Activated T-cell treated with anti-CD3 and anti-CD28 coated beads for 48 hours (primary cell): ENCODE measurements at regions not wholly inside any gene's neighbourhood (a gene's known extent, or its start where the extent isn't known, plus 50 kb on each side); places are given as distances from the start of the nearest gene placed in this dataset.
"Not testable (repeated sequence)": the region's sequence is repeated elsewhere in the genome, so short reads cannot be mapped to it uniquely, and the experiment has no call there.

Source experiments
- DNase-seq: peaks from one replicate; pipeline ENCODE4 v3.0.0-alpha.2; 2020; ENCODE audit warnings: low read depth

DNA sequence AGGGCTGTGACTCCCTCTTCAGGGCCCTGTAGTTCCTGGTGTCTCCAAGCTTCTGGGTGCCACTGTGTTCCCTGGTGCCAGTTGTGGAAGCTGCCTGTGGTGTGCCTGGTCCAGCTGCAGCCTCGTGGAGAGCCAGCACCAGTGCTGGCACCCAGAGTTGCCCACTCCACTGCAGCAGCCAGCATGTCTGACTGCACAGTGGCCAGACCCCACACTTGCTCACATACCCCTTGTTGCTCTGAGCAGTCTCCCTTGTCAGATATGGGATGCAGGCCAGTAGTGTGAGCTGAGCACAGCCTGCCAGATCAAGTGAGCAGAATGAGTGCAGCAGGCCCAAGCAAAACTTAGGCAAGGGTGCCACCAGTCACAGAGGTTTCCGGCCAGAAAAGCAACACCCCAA, 108.6 kb downstream of the ZMAT1 start:
- no peak for DNase-seq

DNA sequence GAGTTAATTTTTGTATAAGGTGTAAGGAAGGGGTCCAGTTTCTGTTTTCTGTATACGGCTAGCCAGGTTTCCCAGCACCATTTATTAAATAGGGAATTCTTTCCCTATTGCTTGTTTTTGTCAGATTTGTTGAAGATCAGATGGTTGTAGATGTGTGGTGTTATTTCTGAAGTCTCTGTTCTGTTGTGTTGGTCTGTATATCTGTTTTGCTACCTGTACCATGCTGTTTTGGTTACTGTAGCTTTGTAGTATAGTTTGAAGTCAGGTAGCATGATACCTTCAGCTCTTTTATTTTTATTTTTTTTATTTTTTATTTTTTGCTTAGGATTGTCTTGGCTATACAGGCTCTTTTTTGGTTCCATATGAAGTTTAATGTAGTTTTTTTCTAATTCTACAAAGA, 114.1 kb downstream of the ZMAT1 start:
- DNase-seq, result not testable (repeated sequence)

DNA sequence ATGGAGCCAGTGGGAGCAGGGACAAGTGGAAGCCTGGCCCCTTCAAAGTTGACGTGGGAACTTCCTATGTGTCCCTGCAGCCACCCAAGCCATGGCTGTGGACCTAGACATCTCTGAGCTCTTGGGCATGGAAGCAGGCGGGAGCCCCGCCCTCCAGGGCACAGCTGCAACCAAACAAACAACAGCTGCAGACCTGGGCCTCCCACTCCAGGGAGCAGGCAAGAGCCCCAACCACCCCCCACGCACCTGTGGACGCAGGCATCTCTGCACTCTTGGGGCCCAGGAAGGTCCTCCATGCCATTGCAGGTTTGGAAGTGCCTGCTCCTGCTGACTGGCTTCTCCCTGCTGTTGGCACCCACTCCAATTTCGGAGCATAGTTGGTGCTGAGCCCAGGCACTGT, 118.6 kb downstream of the ZMAT1 start:
- no peak for DNase-seq

DNA sequence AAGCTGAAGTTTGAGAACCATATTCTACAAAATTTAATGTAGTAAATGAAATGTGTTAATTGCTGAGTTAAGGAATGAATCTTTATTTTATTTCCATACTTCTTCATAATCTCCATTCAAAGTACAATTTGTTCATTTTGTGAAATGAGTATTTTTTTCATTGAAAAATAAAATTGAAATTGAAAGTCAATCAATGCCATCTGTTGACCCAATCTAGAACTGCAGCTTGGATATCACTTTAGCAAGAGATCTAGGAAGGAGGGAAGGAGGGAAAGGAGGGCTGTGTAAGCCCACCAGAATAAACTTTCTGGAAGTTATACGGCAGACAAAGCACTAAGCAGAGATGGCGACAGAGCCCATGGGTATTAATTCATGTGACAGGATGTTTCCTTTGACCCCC, 128.4 kb downstream of the ZMAT1 start:
- DNase-seq, result no peak

DNA sequence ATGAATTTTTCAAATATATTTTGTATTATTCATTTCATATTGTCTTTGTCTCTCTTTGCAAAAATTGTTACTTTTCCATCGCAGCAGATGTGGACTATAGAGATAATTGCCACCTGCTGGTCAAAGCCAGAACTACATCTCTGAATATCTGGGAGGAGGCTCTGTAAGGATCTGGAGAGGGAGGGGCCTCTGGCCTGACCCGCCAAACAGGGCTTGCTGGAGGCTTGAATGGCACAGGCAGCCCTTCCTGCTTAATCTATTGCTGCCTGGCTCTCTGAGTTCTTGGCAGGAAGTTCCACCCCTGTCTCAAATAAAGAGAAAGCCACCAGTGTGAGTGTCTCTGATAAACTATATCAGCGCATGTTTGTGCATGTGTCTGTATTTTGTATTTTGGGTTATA, 132.4 kb downstream of the ZMAT1 start:
- DNase-seq, result peak; percentile 55

DNA sequence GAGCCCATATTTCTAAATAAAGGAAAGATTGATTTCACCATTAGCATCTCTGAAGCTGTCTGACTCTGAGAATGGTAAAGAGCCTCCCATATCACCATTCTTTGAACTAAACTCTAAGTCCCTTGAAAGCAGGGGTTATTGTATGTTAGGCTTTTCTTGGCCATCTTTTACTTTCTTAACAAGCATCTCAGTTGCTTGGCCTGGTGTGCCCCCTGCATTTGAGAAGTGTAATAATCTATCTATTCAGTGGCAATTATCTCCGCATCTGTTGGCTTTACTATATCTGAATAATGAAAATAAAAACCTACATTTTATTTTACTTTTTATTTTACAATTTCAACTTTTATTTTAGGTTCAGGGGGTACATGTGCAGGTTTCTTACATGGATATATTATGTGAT, 128.3 kb upstream of the ARMCX2 start:
- DNase-seq, result no peak

DNA sequence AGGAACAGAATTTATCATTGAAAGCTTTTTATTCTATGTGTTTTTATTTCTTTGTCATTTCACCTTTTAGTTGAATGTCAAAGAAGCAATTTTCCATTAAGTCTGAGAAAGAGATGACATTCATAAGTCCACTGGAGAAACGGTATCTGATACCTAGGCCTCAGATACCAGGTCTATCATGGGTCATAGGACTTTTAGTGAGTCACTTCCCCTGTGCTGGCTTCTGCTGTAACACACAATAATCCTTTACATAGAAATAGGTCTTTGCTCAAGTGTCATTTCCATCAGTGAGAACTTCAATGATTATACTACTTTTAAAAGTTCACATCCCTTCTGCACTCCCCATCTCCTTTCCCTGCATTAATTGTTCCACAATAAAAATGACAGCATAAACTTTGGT, 125.5 kb upstream of the ARMCX2 start:
- no peak for DNase-seq

DNA sequence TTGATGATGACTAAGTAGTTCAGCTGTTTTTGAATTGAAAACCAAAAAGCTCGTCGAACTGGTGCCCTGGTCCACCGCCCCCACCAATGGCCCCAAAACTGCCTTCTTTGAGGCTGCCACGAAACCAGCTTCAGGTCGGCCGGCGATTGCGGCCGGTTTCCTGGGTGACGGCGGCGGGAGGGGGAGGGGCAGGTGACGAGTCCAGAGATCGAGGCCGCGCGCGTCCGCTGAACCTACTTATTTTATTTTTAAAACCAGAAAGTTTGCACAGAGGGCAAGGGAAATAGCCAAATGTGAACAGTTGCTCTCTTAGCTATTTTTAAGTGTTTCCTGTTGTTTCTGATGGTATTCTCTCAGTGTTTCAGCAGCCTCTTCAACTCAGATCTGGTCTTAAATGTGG, 120.8 kb upstream of the ARMCX2 start:
- not testable (repeated sequence) for DNase-seq

DNA sequence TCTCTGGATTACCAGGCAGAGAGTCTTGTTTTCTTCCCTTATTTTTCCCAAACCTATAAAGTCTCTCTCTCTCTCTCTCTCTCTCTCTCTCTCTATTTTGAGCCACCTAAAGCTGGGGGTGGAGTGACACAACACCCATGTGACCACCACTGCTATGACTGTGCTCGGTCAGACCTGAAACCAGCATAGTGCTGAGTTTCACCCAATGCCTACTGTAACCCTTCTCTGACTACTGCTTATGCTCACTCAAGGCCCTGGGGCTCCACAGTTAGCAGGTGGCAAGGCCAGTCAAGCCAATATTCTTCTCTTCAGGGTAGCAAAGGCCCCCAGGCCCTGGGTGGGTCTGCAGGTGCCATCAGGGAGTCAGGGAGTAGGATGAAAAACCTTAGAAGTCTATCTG, 114.7 kb upstream of the ARMCX2 start:
- no peak for DNase-seq

DNA sequence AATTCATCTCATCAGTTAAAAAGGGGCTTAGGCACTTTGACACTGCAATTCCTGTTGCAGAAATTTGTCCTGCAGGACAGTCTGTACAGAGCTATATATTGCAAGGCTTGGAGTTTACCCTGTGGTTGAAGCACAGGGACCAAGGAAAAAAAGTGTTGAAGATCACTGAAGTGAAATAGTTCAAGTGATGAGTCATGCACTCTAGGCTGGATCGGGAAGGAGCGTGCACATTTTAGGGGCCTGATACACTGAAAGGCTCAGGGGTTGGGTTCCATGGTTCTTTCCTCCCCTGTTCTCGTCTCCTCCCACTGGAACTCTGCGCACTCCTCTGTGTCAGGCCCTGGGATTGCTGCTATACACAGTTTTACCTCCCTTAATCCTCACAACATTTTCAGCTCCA, 104.9 kb upstream of the ARMCX2 start:
- DNase-seq, result no peak

DNA sequence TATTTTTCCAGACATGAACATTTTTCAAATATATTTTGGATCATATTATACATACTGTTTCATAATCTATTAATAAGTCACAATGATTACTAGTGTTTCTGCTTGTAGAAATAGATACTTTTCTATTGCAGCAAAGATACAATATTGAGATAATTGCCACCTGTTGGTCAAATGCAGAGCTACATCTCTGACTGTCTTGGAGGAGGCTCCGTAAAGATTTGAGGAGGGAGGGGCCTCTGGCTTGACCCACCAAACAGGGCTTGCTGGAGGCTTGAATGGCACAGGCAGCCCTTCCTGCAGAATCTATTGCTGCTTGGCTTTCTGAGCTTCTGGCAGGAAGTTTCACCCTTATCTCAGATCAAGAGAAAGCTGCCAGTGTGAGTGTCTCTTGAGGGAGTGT, 99.3 kb upstream of the ARMCX2 start:
- DNase-seq, result no peak

DNA sequence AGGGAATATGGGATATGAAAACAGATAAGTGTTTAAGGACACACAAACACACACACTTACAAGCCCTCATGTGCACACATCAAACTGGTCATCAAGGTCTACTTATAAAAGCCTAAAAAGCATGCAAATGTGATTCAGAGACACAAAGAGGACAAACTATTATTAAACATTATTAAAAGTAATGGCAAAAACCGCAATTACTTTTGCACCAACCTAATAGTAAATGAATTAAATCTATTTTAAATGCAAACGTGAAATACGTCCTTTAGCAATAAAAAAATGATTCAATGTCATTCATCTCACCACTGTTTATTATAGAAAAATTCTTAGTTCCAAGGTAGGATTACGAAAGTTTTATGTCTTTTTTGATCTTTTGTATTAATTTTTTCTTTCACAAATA, 91.1 kb upstream of the ARMCX2 start:
- DNase-seq, result no peak

DNA sequence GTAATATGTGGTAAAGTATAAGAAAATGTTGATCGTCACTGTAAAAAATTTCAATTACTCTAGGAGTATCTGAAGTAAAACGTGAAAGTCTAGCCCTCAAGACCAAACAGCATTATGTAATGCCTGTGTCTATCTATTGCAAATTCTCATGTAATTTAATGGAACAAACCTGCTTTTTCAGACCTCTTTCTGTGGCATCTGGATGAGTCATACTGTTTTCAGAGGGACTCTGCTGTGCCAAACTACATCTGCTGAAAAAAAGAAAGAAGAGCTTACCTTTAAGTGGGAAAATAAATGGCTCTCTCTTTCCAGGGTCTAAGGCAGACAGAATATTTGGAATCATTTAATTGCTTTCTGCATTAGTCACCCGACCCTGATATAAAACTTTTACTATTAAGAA, 89.8 kb upstream of the ARMCX2 start:
- no peak for DNase-seq

DNA sequence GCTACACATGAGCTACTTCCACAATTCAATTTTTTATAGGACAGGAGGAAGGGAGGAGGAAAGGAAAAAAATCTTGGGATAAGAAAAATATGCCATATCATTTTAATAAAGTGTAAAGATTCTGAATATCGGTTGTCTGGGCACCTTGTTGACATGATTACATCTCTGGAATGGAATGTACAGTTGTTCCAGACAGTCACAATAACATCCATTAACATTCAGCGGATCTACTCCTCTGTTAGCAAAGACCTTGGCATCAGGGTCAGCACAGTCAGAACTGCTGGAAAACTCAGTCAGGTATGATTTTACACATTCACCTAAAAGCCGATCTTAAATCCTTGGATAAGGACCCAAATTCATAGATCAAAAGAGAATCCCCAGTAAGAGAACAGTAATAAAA, 85.4 kb upstream of the ARMCX2 start:
- no peak for DNase-seq

DNA sequence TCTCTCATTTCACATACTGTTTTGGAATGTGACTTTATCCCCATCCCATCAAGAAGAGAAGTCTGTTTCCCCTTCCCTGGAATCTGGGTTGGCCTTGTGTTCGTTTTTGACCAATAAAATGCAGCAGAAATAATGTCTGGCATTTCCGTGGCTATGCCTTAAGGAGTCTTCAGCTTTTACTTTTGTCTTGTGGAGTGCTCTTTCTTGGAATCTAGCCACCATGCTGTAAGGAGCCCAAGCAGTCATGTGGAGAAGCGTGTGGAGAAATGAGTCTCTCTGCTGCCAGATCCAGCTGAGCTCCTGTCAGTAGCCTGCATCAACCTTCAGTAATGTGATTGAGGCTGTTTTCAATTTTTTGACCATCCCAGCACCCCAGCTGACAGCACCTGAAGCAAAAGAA, 84.4 kb upstream of the ARMCX2 start:
- DNase-seq, result no peak

DNA sequence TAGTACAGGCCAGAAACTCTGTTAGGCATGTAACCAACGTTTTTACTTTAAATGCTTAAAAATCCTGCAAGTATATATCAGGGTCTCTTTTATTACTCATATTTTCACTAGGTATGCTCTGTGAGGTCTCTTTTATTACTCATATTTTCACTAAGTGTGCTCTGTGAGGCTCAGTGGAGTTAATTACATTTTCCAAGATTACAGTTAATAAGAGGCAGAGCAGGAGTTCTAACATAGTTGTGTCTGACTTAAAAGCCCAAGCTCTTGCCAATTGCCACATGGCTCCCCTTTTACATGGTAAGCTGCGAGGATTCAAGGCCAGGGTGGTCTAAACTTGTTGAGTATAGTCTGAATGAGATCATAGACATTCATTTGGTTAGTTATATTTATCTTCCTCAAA, 81.0 kb upstream of the ARMCX2 start:
- no peak for DNase-seq

DNA sequence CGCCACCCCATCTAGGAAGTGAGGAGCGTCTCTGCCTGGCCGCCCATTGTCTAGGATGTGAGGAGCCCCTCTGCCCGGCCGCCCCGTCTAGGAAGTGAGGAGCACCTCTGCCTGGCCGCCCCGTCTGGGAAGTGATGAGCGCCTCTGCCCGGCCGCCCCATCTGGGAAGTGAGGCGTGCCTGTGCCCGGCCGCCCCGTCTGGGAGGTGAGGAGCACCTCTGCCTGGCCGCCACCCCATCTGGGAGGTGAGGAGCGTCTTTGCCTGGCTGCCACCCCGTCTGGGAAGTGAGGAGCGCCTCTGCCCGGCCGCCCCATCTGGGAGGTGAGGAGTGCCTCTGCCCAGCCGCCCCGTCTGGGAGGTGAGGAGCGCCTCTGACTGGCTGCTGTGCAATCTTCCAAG, 79.2 kb upstream of the ARMCX2 start:
- DNase-seq, result not testable (repeated sequence)

DNA sequence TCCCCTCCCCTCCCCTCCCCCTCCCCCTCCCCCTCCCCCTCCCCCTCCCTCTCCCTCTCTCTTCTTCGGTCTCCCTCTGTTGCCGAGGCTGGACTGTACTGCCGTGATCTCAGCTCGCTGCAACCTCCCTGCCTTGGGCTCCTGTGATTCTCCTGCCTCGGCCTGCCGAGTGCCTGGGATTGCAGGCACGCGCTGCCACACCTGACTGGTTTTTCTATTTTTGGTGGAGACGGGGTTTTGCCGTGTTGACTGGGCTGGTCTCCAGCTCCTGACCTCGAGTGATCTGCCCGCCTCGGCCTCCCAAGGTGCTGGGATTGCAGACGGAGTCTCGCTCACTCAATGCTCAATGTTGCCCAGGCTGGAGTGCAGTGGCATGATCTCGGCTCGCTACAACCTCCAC, 78.8 kb upstream of the ARMCX2 start:
- not testable (repeated sequence) for DNase-seq

DNA sequence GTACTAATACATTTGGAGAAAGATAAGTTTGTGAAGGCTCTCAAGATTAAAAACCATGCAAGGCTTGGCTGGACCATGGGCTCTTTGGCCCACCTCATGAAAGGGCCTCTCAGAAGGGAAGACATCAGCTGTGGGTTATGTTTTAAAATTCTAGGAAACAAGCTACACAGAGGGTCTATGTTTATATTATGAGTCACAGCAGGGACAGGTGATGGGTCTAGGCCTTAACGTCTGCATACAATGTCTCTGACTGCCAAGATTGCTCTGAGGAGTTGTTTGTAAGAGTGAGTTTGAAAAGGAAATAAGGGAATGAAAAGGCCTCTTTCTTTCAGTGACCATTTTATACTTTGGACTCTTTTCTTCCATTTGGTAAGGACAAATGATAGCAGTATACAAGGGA, 77.0 kb upstream of the ARMCX2 start:
- no peak for DNase-seq

DNA sequence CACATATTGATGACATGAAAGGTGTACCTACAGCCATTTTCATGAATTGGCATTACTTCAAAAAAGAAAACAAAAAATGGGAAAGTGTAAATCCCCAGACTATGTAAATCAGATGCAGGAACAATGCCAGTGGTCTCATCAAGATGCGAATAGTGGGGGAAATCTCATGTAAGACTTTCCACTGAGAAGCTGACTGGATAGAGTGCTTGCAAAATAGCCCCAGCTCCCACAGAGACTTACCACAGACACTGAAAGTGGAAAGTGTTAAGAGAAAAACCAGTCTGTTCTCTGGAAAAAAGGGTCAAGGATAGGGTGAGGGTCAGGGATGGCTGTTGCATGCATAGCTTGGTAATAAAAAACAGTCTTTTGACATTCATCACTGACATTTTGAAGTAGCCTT, 73.2 kb upstream of the ARMCX2 start:
- DNase-seq, result no peak

DNA sequence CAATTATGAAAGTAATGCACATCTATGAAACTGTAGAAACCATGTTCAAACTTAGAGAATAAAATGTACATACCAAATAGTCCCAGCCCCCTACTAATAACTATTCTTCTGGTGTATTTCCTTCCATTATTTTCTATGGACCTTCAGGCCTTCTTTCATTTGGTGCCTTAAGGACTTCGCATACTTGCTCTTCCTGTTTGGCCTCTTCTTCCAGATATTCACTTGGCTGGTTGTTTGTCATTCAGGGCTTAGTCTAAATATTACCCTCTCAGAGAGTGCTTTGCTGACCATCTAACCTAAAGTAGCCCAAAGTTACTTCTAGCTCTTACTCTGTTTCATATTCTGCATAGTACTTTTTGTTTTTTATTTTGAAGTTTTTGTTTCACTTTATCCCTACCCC, 70.3 kb upstream of the ARMCX2 start:
- DNase-seq, result no peak
